Body of pancreas (tissue), 4 donors: ENCODE measurements at regions not wholly inside any gene's neighbourhood (a gene's known extent, or its start where the extent isn't known, plus 50 kb on each side); places are given as distances from the start of the nearest gene placed in this dataset.

Source experiments
- CTCF ChIP-seq, 7 experiments: fragments of 450-650 bp in 4 of 7; fragments of 200-600 bp in 3 of 7; sonication (generic) in 3 of 7; IDR thresholded peaks; one replicate each; pipeline ENCODE4 v1.5.1; 2016 to 2019; ENCODE audit warnings: antibody characterized with exemption in 7 of 7
- POLR2A ChIP-seq, 3 donors: fragments of 450-650 bp; IDR thresholded peaks; one replicate each; pipeline ENCODE4 v1.6.1; 2016; ENCODE audit warnings: antibody characterized with exemption in 3 of 3, mild to moderate bottlenecking in 2 of 3

GRCh38 chr9:13971415-13971814 is 342.5 kb downstream of the NFIB start:
- TF ChIP-seq CTCF (IDR thresholded peaks at IDR 0.05) (no peak), POLR2A (IDR thresholded peaks at IDR 0.05) (no peak)
